Retinal pigment epithelial cell (primary cell): ENCODE measurements at regions not wholly inside any gene's neighbourhood (a gene's known extent, or its start where the extent isn't known, plus 50 kb on each side); places are given as distances from the start of the nearest gene placed in this dataset.

Source experiments
- DNase-seq: peaks from one replicate; pipeline ENCODE4 v3.0.0-alpha.2; 2010; ENCODE audit warnings: low read depth
- H3K4me3 ChIP-seq: 2 replicates; pipeline ENCODE4 v1.5.1; 2011; ENCODE audit warnings: mild to moderate bottlenecking, low read length, control low read depth, moderate library complexity
- TF ChIP-seq, protein P1 (sequence below): conservative IDR thresholded peaks from 2 replicates; pipeline ENCODE4 v1.5.1; 2011; ENCODE audit warnings: low read depth, low read length, control low read depth, inconsistent platforms

DNA sequence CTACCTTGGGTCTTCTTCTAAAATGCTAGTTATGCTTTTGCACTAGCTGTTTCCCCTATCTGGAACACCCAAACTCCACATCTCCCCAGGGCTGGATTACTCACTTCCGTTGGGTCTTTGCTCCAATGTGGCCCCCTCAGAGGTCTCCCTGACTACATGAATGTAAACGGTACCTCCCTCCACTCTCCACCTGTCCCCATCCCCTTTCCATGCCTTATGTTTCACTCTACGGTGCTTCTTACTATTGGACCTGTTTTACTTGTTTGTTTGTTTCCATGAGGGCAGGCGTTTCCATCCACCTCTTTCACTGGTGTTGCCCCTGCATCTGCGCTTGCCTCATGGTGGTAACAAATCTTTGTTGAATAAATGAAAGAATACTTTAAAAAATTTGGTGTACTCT, 256.4 kb downstream of the SNAPC1 start:
- TF ChIP-seq, protein P1, sequence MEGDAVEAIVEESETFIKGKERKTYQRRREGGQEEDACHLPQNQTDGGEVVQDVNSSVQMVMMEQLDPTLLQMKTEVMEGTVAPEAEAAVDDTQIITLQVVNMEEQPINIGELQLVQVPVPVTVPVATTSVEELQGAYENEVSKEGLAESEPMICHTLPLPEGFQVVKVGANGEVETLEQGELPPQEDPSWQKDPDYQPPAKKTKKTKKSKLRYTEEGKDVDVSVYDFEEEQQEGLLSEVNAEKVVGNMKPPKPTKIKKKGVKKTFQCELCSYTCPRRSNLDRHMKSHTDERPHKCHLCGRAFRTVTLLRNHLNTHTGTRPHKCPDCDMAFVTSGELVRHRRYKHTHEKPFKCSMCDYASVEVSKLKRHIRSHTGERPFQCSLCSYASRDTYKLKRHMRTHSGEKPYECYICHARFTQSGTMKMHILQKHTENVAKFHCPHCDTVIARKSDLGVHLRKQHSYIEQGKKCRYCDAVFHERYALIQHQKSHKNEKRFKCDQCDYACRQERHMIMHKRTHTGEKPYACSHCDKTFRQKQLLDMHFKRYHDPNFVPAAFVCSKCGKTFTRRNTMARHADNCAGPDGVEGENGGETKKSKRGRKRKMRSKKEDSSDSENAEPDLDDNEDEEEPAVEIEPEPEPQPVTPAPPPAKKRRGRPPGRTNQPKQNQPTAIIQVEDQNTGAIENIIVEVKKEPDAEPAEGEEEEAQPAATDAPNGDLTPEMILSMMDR: no peak
- no peak for DNase-seq
- no peak overlapping the region for H3K4me3 ChIP-seq

DNA sequence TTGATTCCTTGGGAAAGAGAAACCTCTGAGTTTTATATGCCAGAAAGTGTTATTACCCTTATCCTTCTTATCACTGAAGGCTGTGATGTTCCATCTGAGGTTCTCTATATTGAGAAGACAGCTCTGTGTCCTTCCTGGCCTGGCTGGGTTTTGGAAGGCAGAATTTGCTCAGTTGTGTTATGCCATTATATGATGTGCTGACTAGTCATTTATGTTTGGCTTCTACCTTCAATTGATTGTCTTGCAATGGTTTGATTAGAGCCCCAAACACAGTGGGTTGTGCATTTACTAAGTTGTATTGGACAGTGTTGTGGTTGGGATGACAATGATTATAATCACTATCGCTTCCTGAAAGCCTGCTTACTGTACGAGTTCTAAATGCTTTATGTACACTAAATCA, 265.7 kb downstream of the SNAPC1 start:
- TF ChIP-seq, protein P1: no peak

DNA sequence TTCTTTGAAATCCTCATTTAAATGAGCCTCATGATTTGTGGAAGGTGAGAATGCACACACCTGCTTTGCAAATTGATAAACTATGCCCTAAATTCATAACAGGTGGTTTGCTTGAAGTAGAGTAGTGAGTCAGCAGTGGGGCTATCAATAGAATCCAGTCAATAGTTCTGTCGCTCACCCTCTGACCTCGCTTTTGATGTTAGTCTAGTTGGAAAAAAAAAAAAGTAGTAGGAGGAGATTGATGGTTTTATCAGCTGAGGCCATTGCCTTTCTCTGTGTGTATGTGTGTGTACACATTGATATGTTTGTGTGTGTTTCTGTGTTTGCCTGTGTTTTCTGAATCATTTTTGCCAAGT, 267.3 kb downstream of the SNAPC1 start:
- TF ChIP-seq, protein P1: no peak
- no peak for DNase-seq
- no peak overlapping the region for H3K4me3 ChIP-seq

More for the DNA sequence above, 265.7 kb downstream of the SNAPC1 start:
- H3K4me3 ChIP-seq: no peak overlapping the region
- no peak for DNase-seq

DNA sequence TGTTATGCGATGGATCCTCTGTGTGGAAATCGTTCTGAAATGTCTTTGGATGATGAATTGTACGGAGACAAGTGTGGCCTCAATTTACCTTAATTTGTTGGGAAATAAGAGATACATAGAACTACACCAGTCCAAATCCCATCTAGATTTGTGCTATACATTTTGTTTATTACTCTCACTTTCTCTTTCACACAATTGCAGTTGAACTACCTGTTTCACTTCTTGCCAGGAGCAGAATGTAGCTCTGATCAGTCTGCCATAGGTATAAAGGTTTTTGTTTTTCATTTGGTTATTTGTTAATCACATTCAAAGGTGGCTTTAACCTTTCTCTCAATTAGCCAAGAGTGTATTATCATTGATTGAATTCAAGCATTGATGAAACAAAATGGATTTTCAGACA, 268.2 kb downstream of the SNAPC1 start:
- no peak overlapping the region for H3K4me3 ChIP-seq

DNA sequence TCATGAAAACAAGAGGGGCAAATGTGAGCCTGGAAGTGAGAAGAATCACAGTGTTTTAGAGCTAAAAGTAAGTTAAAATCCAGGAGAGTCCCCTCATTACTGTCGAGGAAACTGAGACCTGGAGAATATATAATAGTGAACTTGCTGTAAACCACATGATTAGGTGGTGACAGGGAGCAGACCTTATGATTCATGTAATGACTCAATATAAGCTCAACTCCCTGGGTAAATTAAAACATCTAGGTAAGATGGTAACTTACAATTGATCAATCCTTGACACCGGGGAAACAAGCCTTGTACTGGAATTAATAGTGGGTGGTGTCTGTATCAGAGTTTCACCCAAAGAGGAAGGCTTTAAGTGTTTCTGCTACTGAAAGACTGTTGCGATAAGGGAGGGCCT, 269.3 kb downstream of the SNAPC1 start:
- DNase-seq: no peak
- TF ChIP-seq, protein P1: no peak
- H3K4me3 ChIP-seq: no peak overlapping the region

More for the DNA sequence above, 268.2 kb downstream of the SNAPC1 start:
- DNase-seq: no peak
- TF ChIP-seq, protein P1: no peak

DNA sequence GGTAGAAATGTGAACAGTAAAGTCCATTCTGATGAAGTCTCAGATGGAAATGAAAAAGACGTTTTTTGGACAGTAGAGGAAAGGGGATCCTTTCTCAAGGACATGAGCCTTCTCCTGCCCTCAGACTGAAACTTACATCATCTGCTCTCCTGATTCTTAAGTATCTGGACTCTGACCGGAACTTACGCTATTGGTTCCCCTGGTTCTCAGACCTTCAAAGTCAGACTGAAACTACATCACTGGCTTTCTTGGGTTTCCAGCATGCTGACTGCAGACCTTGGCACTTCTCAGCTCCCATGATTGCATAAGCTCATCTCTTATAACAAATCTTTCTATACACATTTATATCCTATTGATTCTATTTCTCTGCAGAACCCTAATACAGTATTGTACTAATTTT, 291.0 kb downstream of the SNAPC1 start:
- TF ChIP-seq, protein P1: no peak
- no peak overlapping the region for H3K4me3 ChIP-seq
- no peak for DNase-seq

DNA sequence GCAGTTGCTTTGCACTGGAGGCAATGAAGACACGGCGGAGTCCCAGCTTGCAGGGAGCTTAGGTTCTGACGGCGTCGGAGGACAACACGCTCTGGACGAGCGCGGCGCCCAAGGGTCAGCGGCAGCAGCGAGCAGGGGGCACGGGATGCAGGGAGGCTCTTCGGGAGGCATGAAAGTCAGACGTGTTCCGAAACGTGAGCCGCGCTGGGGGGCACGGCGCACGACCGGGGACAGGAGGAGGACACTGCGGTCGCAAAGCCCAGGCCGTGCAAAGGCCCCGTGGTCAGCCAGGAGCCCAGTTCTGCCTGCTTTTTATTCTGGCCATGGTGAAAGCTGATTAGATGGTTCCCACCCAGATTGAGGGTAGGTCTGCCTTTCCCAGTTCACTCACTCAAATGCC, 294.6 kb downstream of the SNAPC1 start:
- TF ChIP-seq, protein P1: no peak
- H3K4me3 ChIP-seq: no peak overlapping the region
- no peak for DNase-seq
